Body of pancreas (tissue), 4 donors: ENCODE measurements at regions not wholly inside any gene's neighbourhood (a gene's known extent, or its start where the extent isn't known, plus 50 kb on each side); places are given as distances from the start of the nearest gene placed in this dataset.

Experiments
- POLR2A ChIP-seq, 3 donors: fragments of 450-650 bp; IDR thresholded peaks; one replicate each; pipeline ENCODE4 v1.6.1; 2016; ENCODE audit warnings: antibody characterized with exemption in 3 of 3, mild to moderate bottlenecking in 2 of 3
- TF ChIP-seq, protein P1 (sequence below), 7 experiments: fragments of 450-650 bp in 4 of 7; fragments of 200-600 bp in 3 of 7; sonication (generic) in 3 of 7; IDR thresholded peaks; one replicate each; pipeline ENCODE4 v1.5.1; 2016 to 2019; ENCODE audit warnings: antibody characterized with exemption in 7 of 7

DNA sequence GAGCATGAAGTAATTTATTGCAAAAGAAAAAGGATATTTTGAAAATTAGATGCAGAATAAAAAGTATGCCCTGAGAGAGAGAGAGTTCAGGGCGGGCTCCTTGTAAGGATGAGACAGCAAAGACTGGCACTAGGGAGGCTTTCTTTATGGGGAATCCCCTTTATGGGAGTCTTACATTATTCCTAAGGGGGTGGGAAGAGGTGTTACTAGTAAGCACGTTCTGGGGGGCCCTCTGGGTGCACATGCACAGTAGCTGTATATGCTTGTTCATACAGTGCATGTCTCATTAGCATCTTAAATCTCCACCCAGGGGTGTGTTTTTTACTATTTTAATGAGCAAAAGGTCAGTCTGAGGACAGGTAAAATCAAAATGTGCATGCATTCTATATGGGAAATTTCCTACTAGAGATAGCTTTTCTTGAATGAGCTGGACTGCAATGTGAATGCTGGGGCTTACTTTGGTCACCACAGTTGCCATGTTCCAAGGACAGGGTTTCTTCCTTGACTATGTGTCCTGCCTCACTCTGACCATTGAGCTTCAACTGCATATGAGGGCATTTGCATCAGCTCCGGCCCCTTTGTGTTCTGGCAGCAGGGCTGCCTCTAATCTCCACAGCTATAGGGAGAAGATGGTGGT is 614.1 kb downstream of the NUF2 start:
- TF ChIP-seq, protein P1, sequence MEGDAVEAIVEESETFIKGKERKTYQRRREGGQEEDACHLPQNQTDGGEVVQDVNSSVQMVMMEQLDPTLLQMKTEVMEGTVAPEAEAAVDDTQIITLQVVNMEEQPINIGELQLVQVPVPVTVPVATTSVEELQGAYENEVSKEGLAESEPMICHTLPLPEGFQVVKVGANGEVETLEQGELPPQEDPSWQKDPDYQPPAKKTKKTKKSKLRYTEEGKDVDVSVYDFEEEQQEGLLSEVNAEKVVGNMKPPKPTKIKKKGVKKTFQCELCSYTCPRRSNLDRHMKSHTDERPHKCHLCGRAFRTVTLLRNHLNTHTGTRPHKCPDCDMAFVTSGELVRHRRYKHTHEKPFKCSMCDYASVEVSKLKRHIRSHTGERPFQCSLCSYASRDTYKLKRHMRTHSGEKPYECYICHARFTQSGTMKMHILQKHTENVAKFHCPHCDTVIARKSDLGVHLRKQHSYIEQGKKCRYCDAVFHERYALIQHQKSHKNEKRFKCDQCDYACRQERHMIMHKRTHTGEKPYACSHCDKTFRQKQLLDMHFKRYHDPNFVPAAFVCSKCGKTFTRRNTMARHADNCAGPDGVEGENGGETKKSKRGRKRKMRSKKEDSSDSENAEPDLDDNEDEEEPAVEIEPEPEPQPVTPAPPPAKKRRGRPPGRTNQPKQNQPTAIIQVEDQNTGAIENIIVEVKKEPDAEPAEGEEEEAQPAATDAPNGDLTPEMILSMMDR (IDR thresholded peaks at IDR 0.05), result no peak
- no peak for TF ChIP-seq POLR2A (IDR thresholded peaks at IDR 0.05)
